B cell (primary cell): ENCODE measurements at regions not wholly inside any gene's neighbourhood (a gene's known extent, or its start where the extent isn't known, plus 50 kb on each side); places are given as distances from the start of the nearest gene placed in this dataset.

Source experiments
- ATAC-seq: fragments of 200-7000 bp; cut with Tn5 transposase; one replicate; pipeline ENCODE4 v1.10.0; 2021; ENCODE audit warnings: low read depth, mild to moderate bottlenecking, moderate number of reproducible peaks, moderate library complexity
- CTCF ChIA-PET: fragments of 350-600 bp; sonication (Branson Sonifier 250); formaldehyde crosslinking; loops from one replicate; lab custom pipeline; 2021; ENCODE audit warnings: antibody characterized with exemption, inconsistent platforms; lab: Charles Lee
- POLR2A ChIA-PET: fragments of 350-600 bp; sonication (Branson Sonifier 250); formaldehyde crosslinking; loops from one replicate; lab custom pipeline; 2021; ENCODE audit warnings: antibody characterized with exemption; lab: Charles Lee
- DNase-seq: peaks from one replicate; pipeline ENCODE4 v3.0.0; 2013
- H2AFZ ChIP-seq: 2 replicates; pipeline ENCODE4 v1.6.1; 2012; ENCODE audit warnings: mild to moderate bottlenecking, low read depth, low read length; ENCODE audit not compliant: insufficient read depth, poor library complexity, severe bottlenecking
- H3K27ac ChIP-seq, 2 donors: 1 replicate in 1 of 2; 2 replicates in 1 of 2; pipeline ENCODE4 v1.5.1; 2012 to 2013; ENCODE audit warnings: low read length in 2 of 2, mild to moderate bottlenecking in 2 of 2, moderate library complexity in 1 of 2
- H3K27me3 ChIP-seq, 4 experiments: fragments of 200-600 bp in 1 of 4; sonication (generic) in 1 of 4; replicated peaks in 1 of 4; 1 replicate in 2 of 4; 2 replicates in 2 of 4; pipeline versions ENCODE4 v1.6.1 to v1.7.0; 2013 to 2016; ENCODE audit warnings: low read length in 3 of 4, mild to moderate bottlenecking in 2 of 4, mixed read lengths in 1 of 4, moderate library complexity in 1 of 4; ENCODE audit not compliant: insufficient read depth in 4 of 4, control insufficient read depth in 3 of 4; ENCODE audit errors: control extremely low read depth in 1 of 4
- H3K36me3 ChIP-seq, 2 experiments: replicated peaks in 1 of 2; 1 replicate in 1 of 2; 2 replicates in 1 of 2; pipeline versions ENCODE4 v1.6.1 to v1.7.1; 2013; ENCODE audit warnings: low read length in 1 of 2; ENCODE audit not compliant: insufficient read depth in 2 of 2, control insufficient read depth in 1 of 2; ENCODE audit errors: control extremely low read depth in 1 of 2, extremely low read depth in 1 of 2
- H3K4me1 ChIP-seq, 2 donors: fragments of 200-600 bp in 1 of 2; sonication (generic) in 1 of 2; 1 replicate in 1 of 2; 2 replicates in 1 of 2; pipeline versions ENCODE4 v1.5.1 to v1.6.1; 2013 to 2017; ENCODE audit warnings: low read length in 2 of 2; ENCODE audit not compliant: control insufficient read depth in 2 of 2, insufficient read depth in 2 of 2
- H3K4me2 ChIP-seq: replicated peaks from 2 replicates; pipeline ENCODE3; 2012; ENCODE audit warnings: mild to moderate bottlenecking, low read depth, low read length; ENCODE audit not compliant: poor library complexity, severe bottlenecking
- H3K4me3 ChIP-seq, 5 experiments: fragments of 200-600 bp in 1 of 5; sonication (generic) in 1 of 5; 1 replicate in 3 of 5; 2 replicates in 2 of 5; pipeline versions ENCODE4 v1.5.1 to v1.7.0; 2011 to 2016; ENCODE audit warnings: low read length in 4 of 5, mild to moderate bottlenecking in 4 of 5, low read depth in 2 of 5, control low read depth in 1 of 5, moderate library complexity in 1 of 5; ENCODE audit not compliant: insufficient read depth in 1 of 5; ENCODE audit errors: control extremely low read depth in 1 of 5, extremely low read depth in 1 of 5
- H3K79me2 ChIP-seq: fragments of 200-600 bp; sonication (generic); one replicate; pipeline ENCODE4 v1.6.0; 2016; ENCODE audit warnings: low read length; ENCODE audit not compliant: control insufficient read depth, insufficient read depth
- H3K9ac ChIP-seq: fragments of 200-600 bp; sonication (generic); 2 replicates; pipeline ENCODE4 v1.6.1; 2017; ENCODE audit warnings: mild to moderate bottlenecking, low read length, moderate library complexity
- H3K9me3 ChIP-seq, 3 donors: one replicate each; pipeline versions ENCODE4 v1.6.1 to v1.7.1; 2013; ENCODE audit warnings: low read length in 2 of 3; ENCODE audit not compliant: control insufficient read depth in 2 of 3, insufficient read depth in 1 of 3; ENCODE audit errors: control extremely low read depth in 1 of 3
- H4K20me1 ChIP-seq: 2 replicates; pipeline ENCODE4 v1.6.0; 2012; ENCODE audit warnings: mild to moderate bottlenecking, low read length; ENCODE audit not compliant: insufficient read depth, control insufficient read depth, poor library complexity, severe bottlenecking
- H3K27ac Mint-ChIP-seq: one replicate; pipeline ENCODE4 v1.8.0; 2021; ENCODE audit warnings: mixed read lengths
- H3K27me3 Mint-ChIP-seq: one replicate; pipeline ENCODE4 v1.8.0; 2021; ENCODE audit warnings: mixed read lengths
- H3K4me1 Mint-ChIP-seq: one replicate; pipeline ENCODE4 v1.8.0; 2021; ENCODE audit warnings: mixed read lengths
- H3K4me3 Mint-ChIP-seq: one replicate; pipeline ENCODE4 v1.8.0; 2021; ENCODE audit warnings: mixed read lengths
- H3K9me3 Mint-ChIP-seq: one replicate; pipeline ENCODE4 v1.8.0; 2022; ENCODE audit warnings: mixed read lengths; ENCODE audit not compliant: insufficient read depth
- EZH2 ChIP-seq: IDR thresholded peaks from 2 replicates; pipeline ENCODE4 v1.6.1; 2012; ENCODE audit warnings: borderline replicate concordance, low read depth, mild to moderate bottlenecking, moderate library complexity, low read length; ENCODE audit not compliant: insufficient read depth, poor library complexity, severe bottlenecking
- WGBS: methylation state at CpG from one replicate; pipeline ENCODE4 v1.1.5; 2013; ENCODE audit warnings: missing lambda C conversion rate; ENCODE audit not compliant: insufficient coverage; 5-methylcytosine and 5-hydroxymethylcytosine counted together
- intact Hi-C: fragments of 100-400 bp; cut with micrococcal nuclease; formaldehyde crosslinking; loops from one replicate; pipeline ENCODE4 v1.10.0; 2022
- TF ChIP-seq, protein P1 (sequence below): fragments of 200-600 bp; IDR thresholded peaks from one replicate; pipeline ENCODE4 v1.8.0; 2022; ENCODE audit warnings: antibody characterized with exemption, mild to moderate bottlenecking

DNA sequence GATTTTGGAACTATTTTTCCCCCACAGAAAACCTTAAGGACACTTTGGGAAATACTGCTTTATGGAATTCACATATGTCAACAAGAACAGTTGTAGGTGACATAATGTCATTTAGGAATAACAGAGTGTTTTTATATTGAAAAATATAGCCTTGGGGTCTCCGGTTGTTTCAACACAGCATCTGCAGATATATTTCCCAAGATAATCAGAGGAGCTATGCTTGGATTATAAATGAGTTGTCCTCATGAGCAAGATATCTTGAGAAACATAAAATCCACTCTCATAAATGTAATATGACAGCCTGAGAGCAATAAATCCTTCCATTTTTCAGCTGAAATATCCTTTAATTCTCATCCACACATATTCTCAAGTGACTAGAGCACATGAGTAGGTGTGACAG, 473.7 kb upstream of the LMCD1 start:
- H3K79me2 ChIP-seq: no peaks in the 10 kb centered on the region
- Mint-ChIP-seq H3K4me3 (no peak overlapping the region), H3K27ac (no peak overlapping the region), H3K4me1 (no peaks in the 10 kb centered on the region), H3K27me3 (no peaks in the 10 kb centered on the region), H3K9me3 (no peaks in the 10 kb centered on the region)
- no peak overlapping the region for H2AFZ ChIP-seq
- POLR2A ChIA-PET: no interaction called here
- no peak overlapping the region for H3K27ac ChIP-seq
- intact Hi-C loops: no loop called here
- TF ChIP-seq, protein P1, sequence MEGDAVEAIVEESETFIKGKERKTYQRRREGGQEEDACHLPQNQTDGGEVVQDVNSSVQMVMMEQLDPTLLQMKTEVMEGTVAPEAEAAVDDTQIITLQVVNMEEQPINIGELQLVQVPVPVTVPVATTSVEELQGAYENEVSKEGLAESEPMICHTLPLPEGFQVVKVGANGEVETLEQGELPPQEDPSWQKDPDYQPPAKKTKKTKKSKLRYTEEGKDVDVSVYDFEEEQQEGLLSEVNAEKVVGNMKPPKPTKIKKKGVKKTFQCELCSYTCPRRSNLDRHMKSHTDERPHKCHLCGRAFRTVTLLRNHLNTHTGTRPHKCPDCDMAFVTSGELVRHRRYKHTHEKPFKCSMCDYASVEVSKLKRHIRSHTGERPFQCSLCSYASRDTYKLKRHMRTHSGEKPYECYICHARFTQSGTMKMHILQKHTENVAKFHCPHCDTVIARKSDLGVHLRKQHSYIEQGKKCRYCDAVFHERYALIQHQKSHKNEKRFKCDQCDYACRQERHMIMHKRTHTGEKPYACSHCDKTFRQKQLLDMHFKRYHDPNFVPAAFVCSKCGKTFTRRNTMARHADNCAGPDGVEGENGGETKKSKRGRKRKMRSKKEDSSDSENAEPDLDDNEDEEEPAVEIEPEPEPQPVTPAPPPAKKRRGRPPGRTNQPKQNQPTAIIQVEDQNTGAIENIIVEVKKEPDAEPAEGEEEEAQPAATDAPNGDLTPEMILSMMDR: no peak
- TF ChIP-seq EZH2: no peak
- CTCF ChIA-PET: no interaction called here
- H3K27me3 ChIP-seq: no peaks in the 10 kb centered on the region
- no peak overlapping the region for H3K9ac ChIP-seq
- no peak for DNase-seq
- H3K4me1 ChIP-seq: no peaks in the 10 kb centered on the region
- WGBS: no CpG with 5 or more reads among the region's 1 CpG
- ATAC-seq: no peak
- no peak overlapping the region for H3K4me3 ChIP-seq
- H3K36me3 ChIP-seq: no peaks in the 10 kb centered on the region
- no peaks in the 10 kb centered on the region for H4K20me1 ChIP-seq
- no peak overlapping the region for H3K4me2 ChIP-seq
- peaks cover 0 to 6% (median 4%) of the 10 kb centered on the region in 3 donors for H3K9me3 ChIP-seq

DNA sequence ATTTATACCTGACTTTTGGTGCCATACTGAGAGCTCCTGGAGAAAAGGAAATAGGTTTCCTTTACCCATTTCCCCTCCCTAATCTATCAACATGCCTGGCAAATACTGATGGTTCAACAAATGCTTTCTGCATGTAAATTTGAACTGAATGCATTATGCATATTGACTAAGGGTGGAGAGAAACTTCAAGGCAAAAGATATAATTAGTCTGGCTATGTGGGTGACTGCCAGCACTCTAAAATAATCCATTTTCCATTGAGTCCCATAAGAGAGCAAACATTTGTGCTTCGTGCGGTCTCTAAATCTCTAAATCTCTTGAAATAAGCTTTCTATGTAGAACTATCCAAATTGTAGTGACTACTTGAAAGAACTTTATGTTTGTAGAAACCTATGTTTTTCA, 451.3 kb upstream of the LMCD1 start:
- Histone ChIP-seq H3K79me2 (no peaks in the 10 kb centered on the region), H3K27ac (no peak overlapping the region), H3K27me3 (no peaks in the 10 kb centered on the region), H3K9ac (no peak overlapping the region), H4K20me1 (no peaks in the 10 kb centered on the region), H3K9me3 (no peaks in the 10 kb centered on the region), H3K4me1 (no peaks in the 10 kb centered on the region), H3K4me2 (no peak overlapping the region), H2AFZ (no peak overlapping the region), H3K36me3 (no peaks in the 10 kb centered on the region), H3K4me3 (no peak overlapping the region)
- H3K27me3 Mint-ChIP-seq: no peaks in the 10 kb centered on the region
- no peak for DNase-seq
- H3K9me3 Mint-ChIP-seq: peaks cover 2% of the 10 kb centered on the region
- H3K27ac Mint-ChIP-seq: no peak overlapping the region
- ChIA-PET POLR2A (no interaction called here), CTCF (no interaction called here)
- H3K4me1 Mint-ChIP-seq: no peaks in the 10 kb centered on the region
- intact Hi-C loops: no loop called here
- TF ChIP-seq, protein P1: no peak
- TF ChIP-seq EZH2: no peak
- no peak for ATAC-seq
- no peak overlapping the region for H3K4me3 Mint-ChIP-seq
- no CpG with 5 or more reads among the region's 2 CpGs for WGBS
